GM19023 (cell line): ENCODE measurements at regions not wholly inside any gene's neighbourhood (a gene's known extent, or its start where the extent isn't known, plus 50 kb on each side); places are given as distances from the start of the nearest gene placed in this dataset.
"Not testable (repeated sequence)": the region's sequence is repeated elsewhere in the genome, so short reads cannot be mapped to it uniquely, and the experiment has no call there.

Experiments
- ATAC-seq: cut with Tn5 transposase; IDR thresholded peaks from one replicate; pipeline ENCODE4 v1.9.1; 2021; ENCODE audit warnings: mild to moderate bottlenecking, moderate library complexity; ENCODE audit not compliant: unreplicated experiment

- ATAC-seq = no peak
These were observed 246.3 kb upstream of the RREB1 start for GRCh38 chr6:6861351-6861894.

- ATAC-seq = no peak
These were observed 245.8 kb upstream of the RREB1 start for GRCh38 chr6:6861995-6862394.

DNA sequence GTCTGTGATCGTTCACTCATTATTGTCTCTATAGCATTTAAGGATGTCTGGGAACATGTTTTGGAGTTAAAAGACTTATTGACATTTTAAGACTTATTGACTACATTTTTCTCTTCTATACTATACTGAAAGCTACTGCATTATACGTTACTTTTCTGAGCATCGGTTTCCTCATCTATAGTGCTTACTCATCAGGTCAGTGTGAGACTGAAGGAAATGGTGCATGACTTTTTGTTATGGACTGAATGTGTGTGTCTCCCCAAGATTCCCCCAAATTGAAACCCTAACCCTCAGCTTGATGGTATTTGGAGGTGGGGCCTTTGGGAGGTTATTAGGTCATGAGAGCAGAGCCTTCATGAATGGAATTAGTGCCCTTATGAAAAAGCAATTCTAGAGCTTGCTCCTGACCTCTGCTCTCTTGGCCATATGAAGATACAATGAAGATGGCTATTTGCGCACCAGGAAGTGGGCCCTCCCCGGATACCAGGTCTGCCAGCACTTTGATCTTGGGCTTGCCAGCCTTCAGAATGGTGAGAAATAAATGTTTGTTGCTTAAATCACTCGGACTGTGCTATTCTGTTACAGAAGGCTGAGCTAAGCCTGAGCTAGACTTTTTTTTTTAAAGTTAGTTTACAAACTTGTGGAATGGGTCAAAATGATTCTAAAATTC lies 243.7 kb upstream of the RREB1 start:
- no peak for ATAC-seq

GRCh38 chr6:6865611-6866010 lies 242.2 kb upstream of the RREB1 start:
- no peak for ATAC-seq

DNA sequence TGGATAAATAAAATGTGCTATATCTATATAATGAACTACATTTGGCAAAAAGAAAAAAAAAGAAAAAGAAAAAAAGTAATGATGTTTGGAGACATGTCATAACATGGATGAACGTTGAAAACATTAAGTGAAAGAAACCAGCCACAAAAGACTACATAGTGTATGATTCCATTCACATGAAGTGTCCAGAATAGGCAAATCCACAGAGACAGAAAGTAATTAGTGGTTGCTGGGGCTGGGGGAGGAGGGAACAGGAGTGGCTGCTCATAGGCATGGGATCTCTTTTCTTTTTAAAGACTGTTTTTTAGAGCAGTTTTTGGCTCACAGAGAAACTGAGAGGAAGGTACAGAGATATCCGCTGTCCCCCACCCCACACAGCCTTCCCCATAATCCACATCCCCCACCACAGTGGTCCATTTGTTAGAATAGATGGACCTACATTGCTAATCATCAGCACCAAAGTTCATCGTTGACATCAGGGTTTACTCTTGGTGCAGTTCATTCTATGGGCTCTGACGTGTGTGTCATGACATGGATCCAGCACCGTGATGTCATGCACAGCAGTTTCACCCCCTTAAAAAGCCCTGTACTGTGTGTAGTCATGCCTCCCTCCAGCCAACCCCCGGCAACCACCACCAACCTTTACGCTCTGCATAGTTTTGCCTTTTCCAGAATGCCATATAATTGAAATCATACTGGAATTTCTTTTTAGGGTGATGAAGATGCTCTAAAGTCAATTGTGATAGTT lies 240.9 kb upstream of the RREB1 start:
- ATAC-seq = no peak

DNA sequence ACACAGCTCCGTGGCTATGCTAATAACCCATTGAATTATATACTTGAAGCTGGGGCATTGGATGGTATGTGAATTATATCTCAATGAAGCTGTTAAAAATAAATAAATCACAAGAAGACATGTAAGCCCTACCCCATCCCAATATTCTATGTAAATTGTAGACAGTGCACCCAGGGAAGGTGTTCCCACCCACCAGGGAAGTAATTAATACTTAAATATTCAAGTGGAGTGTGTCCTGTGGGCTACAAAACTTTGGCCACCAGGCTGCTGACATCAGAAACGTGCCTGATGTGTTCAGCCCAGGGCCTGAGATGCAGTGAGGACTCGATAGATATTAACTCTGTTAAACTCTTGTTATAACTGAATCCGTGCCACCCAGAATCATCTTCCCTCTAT lies 240.4 kb upstream of the RREB1 start:
- no peak for ATAC-seq

GRCh38 chr6:6869094-6869493 lies 238.7 kb upstream of the RREB1 start:
- no peak for ATAC-seq

GRCh38 chr6:6870921-6871320 lies 236.8 kb upstream of the RREB1 start:
- no peak for ATAC-seq

DNA sequence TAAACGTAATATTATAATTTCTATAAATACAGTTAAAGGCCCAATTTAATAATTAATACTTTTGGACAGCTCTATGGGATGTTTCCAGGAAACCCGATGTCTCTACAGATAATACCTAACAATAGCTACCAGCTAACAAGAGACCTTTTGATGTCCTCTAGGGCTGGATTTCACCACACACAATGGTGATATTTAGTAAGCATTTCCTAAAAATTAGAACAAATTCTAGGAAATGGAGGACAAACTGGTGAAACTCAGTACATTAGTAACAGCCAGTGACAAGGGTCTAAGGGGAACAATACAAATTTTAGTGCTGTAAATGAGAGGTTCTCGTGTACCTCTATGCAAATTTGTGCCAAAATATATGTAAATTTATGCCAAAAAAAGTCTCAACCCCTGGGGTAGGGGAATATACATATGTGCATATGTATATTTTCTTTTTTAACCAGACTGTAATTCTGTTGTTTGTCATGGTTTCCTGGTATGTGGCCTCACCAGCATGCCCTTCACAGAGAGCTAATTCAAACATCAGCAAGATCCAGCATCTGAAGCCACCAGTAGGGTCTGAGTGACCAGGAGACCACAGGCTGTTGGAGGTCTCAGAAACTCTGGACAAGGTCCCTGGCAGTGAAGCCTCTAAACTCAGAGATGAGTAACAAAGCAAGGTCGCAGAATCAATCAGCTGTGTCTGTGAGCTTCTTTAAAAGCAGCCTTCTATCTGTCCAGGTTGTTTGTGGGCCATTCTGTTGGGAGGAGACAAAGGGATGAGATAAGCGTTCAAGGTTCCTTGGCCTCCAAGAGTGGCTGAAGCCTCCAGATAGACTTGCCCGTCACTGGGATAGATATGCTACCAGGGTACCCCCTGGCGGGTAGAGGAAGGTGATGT lies 235.1 kb upstream of the RREB1 start:
- no peak for ATAC-seq

GRCh38 chr6:6873778-6874177 lies 234.0 kb upstream of the RREB1 start:
- no peak for ATAC-seq

- no peak for ATAC-seq
These were observed 231.8 kb upstream of the RREB1 start for GRCh38 chr6:6875818-6876470.

DNA sequence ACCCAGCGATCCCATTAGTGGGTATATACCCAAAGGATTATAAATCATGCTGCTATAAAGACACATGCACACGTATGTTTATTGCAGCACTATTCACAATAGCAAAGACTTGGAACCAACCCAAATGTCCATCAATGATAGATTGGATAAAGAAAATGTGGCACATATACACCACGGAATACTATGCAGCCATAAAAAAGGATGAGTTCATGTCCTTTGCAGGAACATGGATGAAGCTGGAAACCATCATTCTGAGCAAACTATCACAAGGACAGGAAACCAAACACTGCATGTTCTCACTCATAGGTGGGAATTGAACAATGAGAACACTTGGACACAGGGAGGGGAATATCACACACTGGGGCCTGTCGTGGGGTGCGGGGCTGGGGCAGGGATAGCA lies 230.0 kb upstream of the RREB1 start:
- not testable (repeated sequence) for ATAC-seq

DNA sequence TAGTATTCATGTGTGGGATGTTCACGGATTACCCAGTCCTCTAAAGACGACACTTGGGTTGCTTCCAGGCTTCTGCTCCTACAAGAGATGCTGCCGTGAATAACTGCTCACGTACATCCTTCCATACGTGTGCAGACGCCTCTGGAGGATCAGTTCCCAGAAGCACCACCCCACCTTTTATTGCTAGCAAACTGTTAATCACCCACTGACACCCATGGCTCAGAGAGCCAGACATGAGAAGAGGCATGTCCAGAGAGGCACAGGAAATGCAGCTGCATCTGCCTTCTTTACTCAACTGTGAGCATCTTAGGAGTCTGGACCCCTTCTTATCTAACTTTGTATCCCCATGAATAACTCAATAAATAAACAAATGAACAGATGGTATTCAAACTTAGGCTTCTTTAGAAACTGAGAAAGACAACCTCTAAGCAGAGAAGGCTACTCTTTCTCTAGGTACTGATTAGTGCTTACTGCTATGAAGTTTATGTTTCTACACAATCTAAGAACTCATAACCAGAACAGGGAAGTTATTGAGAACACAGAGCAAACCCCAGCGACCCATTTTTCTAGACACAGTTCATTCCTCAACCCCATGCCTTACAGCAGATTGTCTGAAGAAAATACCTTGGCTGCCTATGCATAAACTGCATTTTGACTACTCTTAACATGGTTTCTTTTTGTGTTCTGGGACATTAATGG lies 228.7 kb upstream of the RREB1 start:
- no peak for ATAC-seq

- not testable (repeated sequence) for ATAC-seq
These were observed 228.2 kb upstream of the RREB1 start for GRCh38 chr6:6879586-6879974.

DNA sequence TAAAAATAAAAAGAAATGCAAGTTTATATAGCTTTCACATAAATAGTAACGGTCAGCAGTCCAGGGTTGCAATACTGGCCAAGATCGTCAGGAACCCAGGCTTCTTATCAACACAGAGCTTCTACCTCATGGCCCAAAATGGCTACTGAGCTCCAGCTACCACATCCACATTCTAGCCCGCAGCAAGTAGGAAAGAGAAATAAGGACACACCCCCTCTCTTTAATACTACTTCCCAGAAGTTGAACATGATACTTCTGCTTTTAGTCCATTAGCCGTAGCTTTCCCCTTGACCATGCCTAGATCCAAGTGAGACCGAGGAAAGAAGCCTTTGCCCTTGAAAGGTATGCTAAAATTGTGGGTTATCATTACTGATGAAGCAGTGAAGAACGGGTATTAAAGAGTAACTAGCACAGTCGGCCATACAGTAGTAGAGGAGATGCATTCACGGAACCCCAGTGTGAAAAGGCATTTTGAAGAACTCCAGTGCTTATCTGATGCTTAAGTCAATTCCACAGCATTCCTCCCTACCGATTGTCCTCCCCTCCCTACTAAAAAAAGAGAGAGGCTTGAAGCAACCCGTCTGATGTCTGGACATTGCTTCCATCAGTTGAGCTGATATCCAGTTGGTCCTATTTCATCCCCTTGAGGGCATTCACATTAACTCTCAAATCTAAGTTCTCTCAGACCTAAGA lies 226.9 kb upstream of the RREB1 start:
- ATAC-seq = no peak

DNA sequence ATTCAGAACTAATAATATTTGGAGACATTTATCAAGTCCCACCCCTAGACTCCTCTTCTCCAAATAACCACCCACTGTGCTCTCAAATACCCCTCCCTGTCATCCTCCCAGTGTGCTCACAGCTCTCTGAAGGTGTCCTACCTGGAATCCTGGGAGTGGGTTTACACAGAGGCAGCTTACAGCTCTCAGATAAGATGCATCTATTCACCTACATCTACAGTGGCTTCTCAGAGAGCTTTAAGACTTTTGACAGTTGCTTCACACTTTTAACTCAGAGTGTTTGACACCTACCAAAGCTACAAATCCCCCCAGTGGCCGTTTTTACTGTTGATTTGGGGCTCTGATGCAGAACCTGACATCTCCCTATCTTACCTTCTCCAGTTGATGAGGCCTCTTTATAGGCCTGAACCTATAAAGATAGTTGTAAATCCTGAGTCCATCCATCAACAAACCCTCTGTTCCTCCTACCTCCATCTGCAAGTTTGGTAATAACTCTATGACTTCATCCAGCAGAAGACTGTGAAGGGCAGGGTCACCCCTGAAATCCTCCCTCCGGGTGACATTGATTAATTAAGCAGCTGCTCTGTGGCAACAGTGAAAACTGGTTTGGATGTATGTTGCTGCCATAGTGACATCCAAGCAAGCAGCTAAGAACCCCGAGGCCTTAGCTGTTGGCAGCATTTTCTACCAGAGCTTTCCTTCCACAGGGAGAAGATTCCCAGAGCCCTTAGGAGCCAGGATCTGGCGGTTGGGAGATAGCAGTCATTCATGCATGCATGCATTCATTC lies 226.1 kb upstream of the RREB1 start:
- no peak for ATAC-seq

- no peak for ATAC-seq
These were observed 225.2 kb upstream of the RREB1 start for GRCh38 chr6:6882592-6882991.

GRCh38 chr6:6883011-6883410 lies 224.8 kb upstream of the RREB1 start:
- ATAC-seq = no peak

GRCh38 chr6:6884193-6884627 lies 223.6 kb upstream of the RREB1 start:
- ATAC-seq = no peak
